Nephron progenitor cell (in vitro differentiated cells): ENCODE measurements at regions not wholly inside any gene's neighbourhood (a gene's known extent, or its start where the extent isn't known, plus 50 kb on each side); places are given as distances from the start of the nearest gene placed in this dataset.

ENCODE experiments used
- DNase-seq: peaks from one replicate; pipeline ENCODE4 v3.0.0; 2021
- H3K27ac Mint-ChIP-seq: 2 replicates; pipeline ENCODE4 v1.8.0; 2021; ENCODE audit warnings: mild to moderate bottlenecking, moderate library complexity, mixed read lengths
- H3K27me3 Mint-ChIP-seq: 2 replicates; pipeline ENCODE4 v1.8.0; 2021; ENCODE audit warnings: mild to moderate bottlenecking, low read depth, mixed read lengths; ENCODE audit not compliant: poor library complexity
- H3K36me3 Mint-ChIP-seq: 2 replicates; pipeline ENCODE4 v1.8.0; 2021; ENCODE audit warnings: low read depth, mixed read lengths
- H3K4me1 Mint-ChIP-seq: 2 replicates; pipeline ENCODE4 v1.8.0; 2021; ENCODE audit warnings: mixed read lengths
- H3K4me3 Mint-ChIP-seq: 2 replicates; pipeline ENCODE4 v1.8.0; 2021; ENCODE audit warnings: mild to moderate bottlenecking, moderate library complexity, mixed read lengths
- H3K9me3 Mint-ChIP-seq: 2 replicates; pipeline ENCODE4 v1.8.0; 2021; ENCODE audit warnings: mild to moderate bottlenecking, moderate library complexity, mixed read lengths
- TF ChIP-seq, protein P1 (sequence below): fragments of 200-600 bp; sonication (generic); IDR thresholded peaks from 2 replicates; pipeline ENCODE4 v1.5.0; 2021; ENCODE audit warnings: antibody characterized with exemption

GRCh38 chr3:55202326-55202725, 274.5 kb upstream of the LRTM1 start:
- Mint-ChIP-seq H3K36me3 (no peaks in the 10 kb centered on the region), H3K4me3 (no peak overlapping the region), H3K27me3 (no peaks in the 10 kb centered on the region), H3K4me1 (peaks cover 40% of the 10 kb centered on the region), H3K9me3 (peaks cover 4% of the 10 kb centered on the region), H3K27ac (no peak overlapping the region)
- DNase-seq, result no peak
- TF ChIP-seq, protein P1, sequence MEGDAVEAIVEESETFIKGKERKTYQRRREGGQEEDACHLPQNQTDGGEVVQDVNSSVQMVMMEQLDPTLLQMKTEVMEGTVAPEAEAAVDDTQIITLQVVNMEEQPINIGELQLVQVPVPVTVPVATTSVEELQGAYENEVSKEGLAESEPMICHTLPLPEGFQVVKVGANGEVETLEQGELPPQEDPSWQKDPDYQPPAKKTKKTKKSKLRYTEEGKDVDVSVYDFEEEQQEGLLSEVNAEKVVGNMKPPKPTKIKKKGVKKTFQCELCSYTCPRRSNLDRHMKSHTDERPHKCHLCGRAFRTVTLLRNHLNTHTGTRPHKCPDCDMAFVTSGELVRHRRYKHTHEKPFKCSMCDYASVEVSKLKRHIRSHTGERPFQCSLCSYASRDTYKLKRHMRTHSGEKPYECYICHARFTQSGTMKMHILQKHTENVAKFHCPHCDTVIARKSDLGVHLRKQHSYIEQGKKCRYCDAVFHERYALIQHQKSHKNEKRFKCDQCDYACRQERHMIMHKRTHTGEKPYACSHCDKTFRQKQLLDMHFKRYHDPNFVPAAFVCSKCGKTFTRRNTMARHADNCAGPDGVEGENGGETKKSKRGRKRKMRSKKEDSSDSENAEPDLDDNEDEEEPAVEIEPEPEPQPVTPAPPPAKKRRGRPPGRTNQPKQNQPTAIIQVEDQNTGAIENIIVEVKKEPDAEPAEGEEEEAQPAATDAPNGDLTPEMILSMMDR, result no peak

DNA sequence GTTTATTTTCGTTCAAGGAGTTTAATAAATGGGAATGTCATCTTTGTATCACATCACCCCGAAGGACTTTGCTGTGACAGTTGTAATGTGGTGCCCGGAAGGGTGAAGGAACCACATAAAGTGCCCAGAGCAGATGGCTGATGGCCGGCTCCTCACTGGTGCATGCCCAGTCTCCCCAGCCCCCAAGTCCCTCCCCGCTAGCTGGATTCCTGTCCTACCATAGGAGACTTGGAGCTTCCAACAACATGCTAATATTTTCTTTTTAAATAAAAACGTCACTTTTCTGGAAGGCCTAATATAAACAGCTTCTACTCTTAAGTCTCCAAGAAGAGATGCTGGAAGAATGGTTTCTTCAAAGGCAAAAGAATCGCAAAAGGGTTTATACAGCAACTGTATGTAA, 273.9 kb upstream of the LRTM1 start:
- Mint-ChIP-seq H3K27ac (no peak overlapping the region), H3K4me1 (peaks cover 37% of the 10 kb centered on the region), H3K36me3 (no peaks in the 10 kb centered on the region), H3K9me3 (peaks cover 4% of the 10 kb centered on the region), H3K4me3 (no peak overlapping the region), H3K27me3 (no peaks in the 10 kb centered on the region)
- TF ChIP-seq, protein P1, result no peak
- no peak for DNase-seq

- DNase-seq, result no peak
Measured at GRCh38 chr3:55200906-55201305, 273.0 kb upstream of the LRTM1 start.

GRCh38 chr3:55198554-55198953, 270.7 kb upstream of the LRTM1 start:
- TF ChIP-seq, protein P1, result no peak
- no peak for DNase-seq

More at GRCh38 chr3:55200906-55201305, 273.0 kb upstream of the LRTM1 start:
- Mint-ChIP-seq H3K27me3 (no peaks in the 10 kb centered on the region), H3K4me3 (no peak overlapping the region), H3K36me3 (no peaks in the 10 kb centered on the region), H3K4me1 (peaks cover 34% of the 10 kb centered on the region), H3K9me3 (peaks cover 4% of the 10 kb centered on the region), H3K27ac (no peak overlapping the region)
- TF ChIP-seq, protein P1, result no peak

GRCh38 chr3:55197021-55197420, 269.2 kb upstream of the LRTM1 start:
- Mint-ChIP-seq H3K9me3 (no peaks in the 10 kb centered on the region), H3K4me1 (no peaks in the 10 kb centered on the region), H3K27me3 (peaks cover 4% of the 10 kb centered on the region), H3K27ac (no peak overlapping the region), H3K36me3 (no peaks in the 10 kb centered on the region), H3K4me3 (no peak overlapping the region)
- no peak for DNase-seq
- TF ChIP-seq, protein P1, result no peak

More at GRCh38 chr3:55198554-55198953, 270.7 kb upstream of the LRTM1 start:
- Mint-ChIP-seq H3K36me3 (no peaks in the 10 kb centered on the region), H3K4me3 (no peak overlapping the region), H3K27ac (no peak overlapping the region), H3K27me3 (no peaks in the 10 kb centered on the region), H3K4me1 (peaks cover 13% of the 10 kb centered on the region), H3K9me3 (no peaks in the 10 kb centered on the region)

- H3K9me3 Mint-ChIP-seq, result no peaks in the 10 kb centered on the region
- no peak overlapping the region for H3K27ac Mint-ChIP-seq
- H3K4me3 Mint-ChIP-seq, result no peak overlapping the region
- no peaks in the 10 kb centered on the region for H3K36me3 Mint-ChIP-seq
- TF ChIP-seq, protein P1, result no peak
- DNase-seq, result no peak
- H3K27me3 Mint-ChIP-seq, result peaks cover 4% of the 10 kb centered on the region
- H3K4me1 Mint-ChIP-seq, result no peaks in the 10 kb centered on the region
Measured at GRCh38 chr3:55196495-55196894, 268.6 kb upstream of the LRTM1 start.
